GM12878 (cell line): ENCODE measurements at regions not wholly inside any gene's neighbourhood (a gene's known extent, or its start where the extent isn't known, plus 50 kb on each side); places are given as distances from the start of the nearest gene placed in this dataset.

ENCODE experiments used
- ATAC-seq: fragments of 200-7000 bp; cut with Tn5 transposase; 3 replicates; pipeline ENCODE4 v1.9.1; 2020; ENCODE audit warnings: mild to moderate bottlenecking, moderate library complexity
- BruUV-seq: library from RNA; stranded (reverse); fragments of 400-500 nt; replicated peaks from 2 replicates; lab custom pipeline; 2021; lab: Mats Ljungman, UMichigan
- CTCF ChIA-PET: fragments of 300-600 bp; sonication (Branson Sonifier 250); formaldehyde crosslinking; extraction: SDS; loops from one replicate; lab custom pipeline; 2021; ENCODE audit warnings: inconsistent platforms; lab: Yijun Ruan, JAX
- POLR2A ChIA-PET: fragments of 350-600 bp; formaldehyde crosslinking; extraction: SDS; loops from one replicate; lab custom pipeline; 2021; ENCODE audit warnings: inconsistent platforms; lab: Charles Lee
- RAD21 ChIA-PET: fragments of 300-600 bp; sonication (Branson Sonifier 250); formaldehyde crosslinking; loops from one replicate; lab custom pipeline; 2023; ENCODE audit warnings: antibody characterized with exemption; ENCODE audit not compliant: unreplicated experiment; lab: Charles Lee
- SMC1A ChIA-PET: fragments of 300-600 bp; sonication (Branson Sonifier 250); formaldehyde crosslinking; loops from one replicate; lab custom pipeline; 2023; ENCODE audit not compliant: unreplicated experiment, uncharacterized antibody; lab: Charles Lee
- DNase-seq: peaks from one replicate; pipeline ENCODE4 v3.0.0-alpha.2; 2011; ENCODE audit warnings: low read depth, low spot score
- FAIRE-seq: peaks from 3 replicates; lab custom pipeline; 2011; peaks lifted over from hg19 to GRCh38; lab: Jason Lieb, UNC
- H2AFZ ChIP-seq: 2 replicates; pipeline ENCODE4 v1.6.0; 2011; ENCODE audit warnings: low read depth, low read length, control low read depth; ENCODE audit not compliant: control insufficient read depth
- H3K27ac ChIP-seq: 2 replicates; pipeline ENCODE4 v1.5.1; 2011; ENCODE audit warnings: control low read depth; ENCODE audit not compliant: control insufficient read depth, insufficient read depth
- H3K27me3 ChIP-seq, 2 experiments: replicated peaks in 1 of 2; 2 replicates each; pipeline versions ENCODE4 v1.6.0 to v1.6.1; 2011; ENCODE audit warnings: low read length in 1 of 2; ENCODE audit not compliant: control insufficient read depth in 2 of 2, insufficient read depth in 2 of 2
- H3K36me3 ChIP-seq, 2 experiments: 2 replicates each; pipeline ENCODE4 v1.5.1; 2011; ENCODE audit warnings: low read length in 1 of 2; ENCODE audit not compliant: control insufficient read depth in 2 of 2, insufficient read depth in 2 of 2
- H3K4me1 ChIP-seq: 2 replicates; pipeline ENCODE4 v1.6.1; 2011; ENCODE audit warnings: mild to moderate bottlenecking, low read length, moderate library complexity, mixed read lengths; ENCODE audit not compliant: control insufficient read depth, insufficient read depth
- H3K4me2 ChIP-seq: 2 replicates; pipeline ENCODE4 v1.6.0; 2011; ENCODE audit warnings: control low read depth; ENCODE audit not compliant: control insufficient read depth, insufficient read depth
- H3K4me3 ChIP-seq: fragments of 200-600 bp; sonication (generic); 2 replicates; pipeline ENCODE4 v1.5.1; 2016
- H3K79me2 ChIP-seq: 2 replicates; pipeline ENCODE4 v1.6.0; 2011; ENCODE audit warnings: low read length; ENCODE audit not compliant: control insufficient read depth, insufficient read depth
- H3K9ac ChIP-seq: 2 replicates; pipeline ENCODE4 v1.8.0; 2011; ENCODE audit warnings: low read length, control low read depth, mixed read lengths; ENCODE audit not compliant: control insufficient read depth, insufficient read depth
- H3K9me3 ChIP-seq: replicated peaks from 3 replicates; pipeline ENCODE4 v1.5.1; 2011; ENCODE audit warnings: mild to moderate bottlenecking, low read length; ENCODE audit not compliant: control insufficient read depth, insufficient read depth
- H4K20me1 ChIP-seq: 2 replicates; pipeline ENCODE4 v1.6.0; 2011; ENCODE audit not compliant: control insufficient read depth, insufficient read depth
- BCLAF1 ChIP-seq: fragments of 450-650 bp; IDR thresholded peaks from 2 replicates; pipeline ENCODE4 v1.6.1; 2017; ENCODE audit warnings: antibody characterized with exemption, mild to moderate bottlenecking, moderate library complexity
- DPF2 ChIP-seq: fragments of 450-650 bp; IDR thresholded peaks from 2 replicates; pipeline ENCODE4 v1.6.1; 2017; ENCODE audit warnings: mild to moderate bottlenecking
- FOS ChIP-seq: IDR thresholded peaks from 3 replicates; pipeline ENCODE4 v1.6.1; 2011; ENCODE audit warnings: borderline replicate concordance; ENCODE audit not compliant: insufficient read length; ENCODE audit errors: extremely low read depth
- FOXM1 ChIP-seq: IDR thresholded peaks from 2 replicates; pipeline ENCODE4 v1.6.1; 2012; ENCODE audit warnings: low read depth, mild to moderate bottlenecking, inconsistent platforms, low read length, moderate library complexity
- IKZF2 ChIP-seq, 2 experiments: fragments of 450-650 bp; IDR thresholded peaks; 2 replicates each; pipeline ENCODE4 v1.6.1; 2017; ENCODE audit warnings: mild to moderate bottlenecking in 2 of 2, moderate library complexity in 2 of 2
- IRF5 ChIP-seq: fragments of 450-650 bp; IDR thresholded peaks from 2 replicates; pipeline ENCODE4 v1.6.1; 2017; ENCODE audit warnings: borderline replicate concordance
- MLLT1 ChIP-seq: fragments of 450-650 bp; IDR thresholded peaks from 2 replicates; pipeline ENCODE4 v1.6.1; 2016; ENCODE audit warnings: mild to moderate bottlenecking
- NRF1 ChIP-seq: conservative IDR thresholded peaks from 2 replicates; pipeline ENCODE4 v1.6.1; 2011; ENCODE audit warnings: mild to moderate bottlenecking, low read depth, low read length, improper control_type of control experiment
- RBBP5 ChIP-seq: fragments of 200-600 bp; sonication (generic); conservative IDR thresholded peaks from 2 replicates; pipeline ENCODE4 v1.6.1; 2016
- SIX5 ChIP-seq: IDR thresholded peaks from 2 replicates; pipeline ENCODE4 v1.6.1; 2011; ENCODE audit warnings: mild to moderate bottlenecking, low read depth, low read length, moderate library complexity; ENCODE audit not compliant: severe bottlenecking
- SREBF1 ChIP-seq: IDR thresholded peaks from 2 replicates; pipeline ENCODE4 v1.6.1; 2012; ENCODE audit warnings: mild to moderate bottlenecking, low read length
- WGBS: methylation state at CpG from one replicate; pipeline ENCODE4 v1.1.6; 2016; ENCODE audit warnings: low lambda C conversion rate; ENCODE audit not compliant: insufficient replicate concordance, insufficient coverage; ENCODE audit errors: missing lambda C conversion rate; 5-methylcytosine and 5-hydroxymethylcytosine counted together
- in situ Hi-C: fragments of 300-500 bp; cut with MboI; formaldehyde crosslinking; loops from 9 replicates; pipeline ENCODE4 v1.14.3; 2018; ENCODE audit warnings: mixed read lengths
- intact Hi-C: fragments of 100-400 bp; cut with micrococcal nuclease; formaldehyde crosslinking; loops from one replicate; pipeline ENCODE4 v1.14.2; 2022; ENCODE audit not compliant: unreplicated experiment

- H2AFZ ChIP-seq: no peak overlapping the region
- no peak for FAIRE-seq
- H3K4me3 ChIP-seq: no peak overlapping the region
- no peaks in the 10 kb centered on the region for H3K4me1 ChIP-seq
- ATAC-seq: no peak
- ChIA-PET CTCF (interaction anchor here (0.8 kb wide), 1 partner anchor 22 kb away, joined by 3 read pairs; no protein-coding TSS in a partner anchor), SMC1A (no interaction called here), POLR2A (no interaction called here), RAD21 (no interaction called here)
- 36% methylated on average over 8 of the region's 8 CpGs for WGBS
- H3K27ac ChIP-seq: no peak overlapping the region
- no peak overlapping the region for H3K4me2 ChIP-seq
- no peaks in the 10 kb centered on the region for H3K36me3 ChIP-seq
- DNase-seq: no peak
- no peaks in the 10 kb centered on the region for H4K20me1 ChIP-seq
- no peaks in the 10 kb centered on the region for H3K9me3 ChIP-seq
- TF ChIP-seq NRF1: no peak
- no peak for TF ChIP-seq SREBF1
- TF ChIP-seq MLLT1: no peak
- no peak for TF ChIP-seq IRF5
- no peak for TF ChIP-seq BCLAF1
- TF ChIP-seq IKZF2 (IDR thresholded peaks at IDR 0.05): no peak
- TF ChIP-seq DPF2: no peak
- no peak for TF ChIP-seq FOS
- TF ChIP-seq FOXM1: no peak
- no peak for TF ChIP-seq SIX5
- TF ChIP-seq RBBP5: no peak
- intact Hi-C loops: no loop called here
- no peak overlapping the region for H3K9ac ChIP-seq
- in situ Hi-C loops: no loop called here
- no peaks in the 10 kb centered on the region for H3K79me2 ChIP-seq
- no peaks in the 10 kb centered on the region for H3K27me3 ChIP-seq
- no TSS peak for BruUV-seq
Observed at GRCh38 chr13:106941779-106942178, 373.8 kb upstream of the ARGLU1 start.
